GM19397 (cell line): ENCODE measurements at regions not wholly inside any gene's neighbourhood (a gene's known extent, or its start where the extent isn't known, plus 50 kb on each side); places are given as distances from the start of the nearest gene placed in this dataset.

Experiments used
- ATAC-seq: cut with Tn5 transposase; IDR thresholded peaks from one replicate; pipeline ENCODE4 v1.9.1; 2021; ENCODE audit warnings: mild to moderate bottlenecking, moderate library complexity; ENCODE audit not compliant: unreplicated experiment

DNA sequence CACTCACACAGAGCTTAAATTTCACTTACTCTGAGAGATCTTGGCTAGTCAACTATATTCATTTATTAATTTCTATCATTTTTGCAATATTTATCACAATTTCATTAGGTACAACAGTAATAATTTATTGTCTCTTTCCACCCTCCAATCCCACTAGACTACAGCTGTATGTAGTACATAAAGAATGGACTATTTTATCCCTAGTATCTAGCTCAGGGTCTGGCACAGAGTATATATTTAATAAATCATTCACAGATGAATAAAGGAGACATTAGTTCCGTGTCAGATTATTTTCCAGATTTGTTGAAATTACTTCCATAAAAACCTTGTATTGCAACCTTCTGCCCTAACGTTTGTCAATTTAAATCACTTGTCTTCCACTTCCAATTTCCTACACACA lies 1781.1 kb upstream of the SEL1L start:
- no peak for ATAC-seq

- no peak for ATAC-seq
Observed at GRCh38 chr14:83316356-83316755, 1782.7 kb upstream of the SEL1L start.

GRCh38 chr14:83320837-83321236 lies 1787.2 kb upstream of the SEL1L start:
- ATAC-seq = no peak

DNA sequence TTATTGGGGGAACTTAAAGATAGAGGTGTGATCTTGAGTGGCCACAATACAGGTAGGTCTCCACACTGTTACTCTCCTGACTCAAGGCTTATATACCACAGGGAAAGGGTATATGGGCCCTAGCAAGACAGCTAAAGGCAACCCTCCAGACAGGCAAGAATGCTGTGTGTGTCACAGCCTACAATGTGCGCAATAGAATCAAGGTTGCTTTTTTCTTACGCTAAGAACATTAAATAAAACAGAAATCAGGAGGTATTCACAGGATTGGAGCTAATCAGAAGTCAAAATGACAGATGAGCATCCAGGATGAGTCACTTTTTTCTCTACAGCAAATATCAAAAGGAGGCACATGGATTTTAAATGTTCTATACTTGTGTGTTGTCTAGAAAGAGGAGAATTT lies 1797.9 kb upstream of the SEL1L start:
- ATAC-seq = no peak

GRCh38 chr14:83342590-83342989 lies 1808.9 kb upstream of the SEL1L start:
- no peak for ATAC-seq

- no peak for ATAC-seq
Observed at GRCh38 chr14:83347874-83348273, 1814.2 kb upstream of the SEL1L start.

- ATAC-seq = no peak
Observed at GRCh38 chr14:83355609-83356008, 1822.0 kb upstream of the SEL1L start.

DNA sequence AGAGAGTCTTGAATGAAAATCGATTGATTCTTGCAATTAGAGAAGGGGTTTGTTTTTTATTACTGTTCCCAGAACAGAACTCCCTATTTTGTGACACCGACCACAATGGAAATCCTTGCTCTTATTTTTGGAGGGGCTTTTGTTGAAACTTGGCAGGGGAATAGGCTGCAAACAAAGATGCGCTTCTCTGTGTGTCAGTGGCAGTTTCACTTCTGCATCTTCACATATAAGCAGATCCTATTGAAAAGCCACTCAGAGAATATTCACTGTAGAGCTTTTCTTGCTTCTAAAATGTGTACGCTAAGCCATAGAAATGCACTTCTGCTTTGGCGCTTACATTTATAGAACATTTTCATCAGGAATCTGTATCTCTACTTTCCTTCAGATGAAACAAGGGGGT lies 1822.4 kb upstream of the SEL1L start:
- ATAC-seq = no peak

DNA sequence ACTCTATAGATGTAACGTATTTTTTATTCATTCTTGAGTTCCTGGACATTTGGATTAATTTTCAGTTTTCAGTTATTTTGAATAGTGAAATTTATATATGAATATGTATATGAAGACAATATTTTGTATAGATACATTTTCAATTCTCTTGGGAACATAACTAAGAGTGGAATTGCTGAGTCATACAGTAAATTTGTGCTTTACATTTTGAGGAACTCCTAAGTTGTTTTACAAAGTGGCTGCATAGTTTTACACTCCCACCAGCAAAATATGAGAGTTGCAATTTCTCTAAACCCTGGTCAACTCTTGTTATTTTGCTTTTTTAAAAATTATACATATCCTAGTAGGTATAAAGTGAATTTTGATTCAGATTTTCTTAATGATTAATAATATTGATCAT lies 1838.6 kb upstream of the SEL1L start:
- no peak for ATAC-seq

DNA sequence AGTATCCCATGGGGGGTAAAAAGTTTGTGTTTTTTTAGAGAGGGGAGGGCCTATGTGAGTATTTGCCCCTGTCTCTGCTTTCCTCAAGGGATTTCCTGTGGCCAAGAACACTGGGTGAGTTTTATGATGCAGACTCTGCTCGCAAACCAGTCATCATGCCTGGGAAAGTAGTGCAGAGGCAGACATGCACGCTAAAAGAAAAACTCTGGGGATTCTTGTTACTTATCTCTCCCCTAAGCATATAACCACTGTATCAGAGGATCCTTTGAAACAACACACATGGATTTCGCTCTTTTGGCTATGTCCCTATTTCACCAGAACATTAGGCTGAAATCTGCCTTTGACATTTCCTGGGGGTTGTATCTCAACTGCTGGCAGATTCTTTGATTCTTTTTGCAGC lies 1845.8 kb upstream of the SEL1L start:
- no peak for ATAC-seq

- ATAC-seq = no peak
Observed at GRCh38 chr14:83384253-83384652, 1850.6 kb upstream of the SEL1L start.

DNA sequence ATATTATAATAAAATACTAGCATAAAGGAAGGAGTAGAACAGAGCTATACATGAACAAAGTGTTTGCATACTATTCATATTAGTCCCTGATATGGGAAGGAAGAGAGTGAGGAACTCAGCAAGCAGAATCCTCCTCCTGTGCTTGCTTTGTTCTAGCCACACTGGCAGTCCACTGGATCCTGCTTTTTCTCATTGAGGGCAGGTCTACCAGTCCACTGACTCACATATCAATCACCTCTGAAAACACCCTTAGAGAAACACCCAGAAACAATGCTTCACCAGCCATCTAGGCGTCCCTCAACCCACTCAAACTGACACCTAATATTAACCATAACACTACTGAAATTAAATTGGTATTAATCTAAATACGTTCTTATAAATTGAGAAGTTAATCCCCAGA lies 1861.7 kb upstream of the SEL1L start:
- ATAC-seq = no peak

DNA sequence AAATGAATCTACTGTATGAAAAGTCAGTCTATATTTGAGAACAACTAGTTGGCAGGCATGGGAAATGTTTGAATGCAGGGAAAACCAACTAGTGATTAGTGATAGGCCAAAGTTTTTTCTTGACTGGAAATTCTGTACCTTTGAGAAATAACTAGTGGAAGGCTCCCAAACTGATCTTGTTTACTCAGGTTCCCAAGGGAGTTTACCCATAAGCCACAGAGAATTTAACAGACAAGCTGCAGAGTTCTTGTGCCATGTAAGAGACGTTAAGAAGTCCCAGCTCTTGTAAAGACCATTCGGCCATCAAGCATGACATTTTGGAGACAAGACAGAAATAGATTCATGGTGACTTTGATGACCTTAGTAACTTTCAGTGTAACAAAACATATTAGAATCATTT lies 1882.8 kb upstream of the SEL1L start:
- ATAC-seq = no peak

- no peak for ATAC-seq
Observed at GRCh38 chr14:83419420-83419819, 1885.8 kb upstream of the SEL1L start.

DNA sequence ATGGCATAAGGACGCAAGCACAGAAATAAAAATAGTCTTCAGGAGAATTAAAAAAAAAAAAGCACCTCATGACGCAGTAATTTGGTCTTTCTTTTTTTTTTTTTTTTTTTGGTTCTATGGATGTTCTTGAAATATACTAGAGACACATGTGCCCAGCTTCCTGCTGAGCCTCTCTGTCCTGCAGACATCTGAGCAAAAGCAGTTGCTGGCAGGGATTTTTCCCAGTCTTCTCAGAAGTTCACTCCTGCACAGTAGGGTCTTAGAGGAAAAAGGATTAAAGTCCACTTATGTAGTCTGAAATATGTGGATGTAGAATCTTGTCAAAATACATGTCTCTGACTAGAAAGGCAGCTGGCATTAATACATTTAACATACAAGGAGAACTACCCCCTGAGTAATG lies 1888.1 kb upstream of the SEL1L start:
- ATAC-seq = no peak

DNA sequence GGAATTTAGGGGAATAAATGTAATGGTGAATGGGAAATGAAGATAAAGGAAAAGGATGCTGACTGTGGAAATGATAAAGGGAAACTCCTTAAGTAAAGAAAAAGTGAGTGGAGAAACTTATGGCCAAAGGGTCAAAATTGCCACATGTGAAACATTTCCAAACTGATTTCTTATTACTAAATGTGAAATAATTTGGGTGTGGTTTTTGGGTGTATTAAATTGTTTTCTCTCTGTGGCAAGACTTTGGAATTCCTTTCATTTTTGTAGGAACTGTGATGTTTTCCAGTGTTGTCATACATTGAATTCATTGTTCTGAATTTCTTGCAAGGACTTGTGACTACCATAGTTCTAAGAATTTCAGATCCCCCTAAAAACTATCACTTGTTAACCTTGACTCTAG lies 1891.5 kb upstream of the SEL1L start:
- no peak for ATAC-seq

DNA sequence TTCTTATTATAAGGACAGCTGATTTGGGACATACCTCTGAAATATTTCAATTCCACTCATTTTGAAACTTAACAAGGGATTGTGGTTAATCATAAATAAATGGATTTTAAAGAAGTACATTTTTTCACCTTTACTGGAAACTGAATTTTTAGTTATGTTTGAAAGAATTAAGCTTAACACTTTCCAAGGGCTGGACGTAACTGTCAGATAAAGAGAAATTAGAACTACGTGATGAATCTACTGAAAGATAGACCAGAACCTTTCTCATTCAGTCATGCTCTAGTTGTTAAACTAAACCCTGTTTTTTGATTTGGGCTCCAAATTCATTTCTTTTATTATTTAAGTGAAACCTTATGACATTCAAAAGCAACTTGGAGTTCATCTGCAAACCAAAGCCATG lies 1892.1 kb upstream of the SEL1L start:
- ATAC-seq = no peak

- ATAC-seq = no peak
Observed at GRCh38 chr14:83433618-83434017, 1900.0 kb upstream of the SEL1L start.

GRCh38 chr14:83441801-83442200 lies 1908.1 kb upstream of the SEL1L start:
- no peak for ATAC-seq

GRCh38 chr14:83455561-83455960 lies 1921.9 kb upstream of the SEL1L start:
- no peak for ATAC-seq

- ATAC-seq = no peak
Observed at GRCh38 chr14:83461521-83461920, 1927.9 kb upstream of the SEL1L start.

- no peak for ATAC-seq
Observed at GRCh38 chr14:83462759-83463158, 1929.1 kb upstream of the SEL1L start.

GRCh38 chr14:83463500-83464098 lies 1929.9 kb upstream of the SEL1L start:
- ATAC-seq = no peak

DNA sequence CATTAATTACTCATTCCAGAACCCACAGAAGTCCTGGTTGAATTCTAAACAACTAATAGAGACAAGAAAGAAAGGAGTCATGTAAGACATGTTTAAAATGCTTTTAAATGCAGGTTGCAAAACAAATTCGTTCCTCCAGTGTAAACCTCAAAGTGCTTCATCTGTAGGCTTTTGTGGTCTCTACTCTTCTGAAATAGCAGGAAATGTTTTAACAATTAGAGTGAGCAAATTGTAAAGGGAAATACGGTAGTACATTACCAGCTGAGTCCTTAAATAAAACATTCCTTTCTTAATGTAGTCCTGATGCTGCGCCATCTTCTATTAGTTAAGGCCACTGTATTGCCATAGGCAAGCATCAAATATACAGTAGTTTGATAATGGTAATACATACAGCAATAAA lies 1934.2 kb upstream of the SEL1L start:
- ATAC-seq = no peak
